ENCODE measurements at regions not wholly inside any gene's neighbourhood (a gene's known extent, or its start where the extent isn't known, plus 50 kb on each side); places are given as distances from the start of the nearest gene placed in this dataset.

- Histone ChIP-seq H3K4me2 (no peak overlapping the region), H3K9me2 (no peaks in the 10 kb centered on the region), H3K79me2 (ENCODE audit: insufficient read depth) (no peaks in the 10 kb centered on the region), H3K9me3 (no peaks in the 10 kb centered on the region), H3K4me1 (ENCODE audit: control insufficient read depth in 1 of 2, insufficient read depth in 2 of 2, low read depth in 1 of 2, low read length in 1 of 2) (peaks cover 0 to 4% of the 10 kb centered on the region in 2 experiments; a peak in 1 of 4 replicates), H3F3A (replicated peaks; ENCODE audit: insufficient read depth) (no peaks in the 10 kb centered on the region), H2AFZ (ENCODE audit: low read depth) (no peak overlapping the region), H3K9ac (no peak overlapping the region), H3K27me3 (ENCODE audit: insufficient read depth) (no peaks in the 10 kb centered on the region), H3K36me3 (replicated peaks in 1 of 2; ENCODE audit: control insufficient read depth in 1 of 2, insufficient read depth in 2 of 2, low read length in 1 of 2) (no peaks in the 10 kb centered on the region), H4K20me1 (ENCODE audit: insufficient read depth) (no peaks in the 10 kb centered on the region), H3K27ac (ENCODE audit: low read depth in 2 of 2, low read length in 1 of 2) (no peak overlapping the region), H3K4me3 (ENCODE audit: low read depth in 2 of 2, low read length in 1 of 2) (no peak overlapping the region)
- POLR2A ChIA-PET = no interaction called here
- DNase-seq = no peak
- 61% methylated on average over 10 of the region's 10 CpGs for WGBS (ENCODE audit: low lambda C conversion rate)
- CTCF ChIA-PET = interaction anchor here (0.6 to 1.2 kb wide), 3 partner anchors 9 to 28 kb away, joined by 3 to 4 read pairs (median 4); no protein-coding TSS in a partner anchor
- TF ChIP-seq JUND (IDR thresholded peaks at IDR 0.05) (no peak), SMC3 (IDR thresholded peaks at IDR 0.05; ENCODE audit: low read depth, low read length) (no peak), RFX5 (IDR thresholded peaks at IDR 0.05; ENCODE audit: low read length) (no peak), NRF1 (IDR thresholded peaks at IDR 0.05; ENCODE audit: low read depth, low read length) (no peak)
Observed at GRCh38 chr7:23956772-23957576, 247.0 kb downstream of the STK31 start.

GRCh38 chr7:23959821-23960220, 249.8 kb downstream of the STK31 start:
- H3K9me3 ChIP-seq = no peaks in the 10 kb centered on the region
- ChIA-PET CTCF (interaction anchor here (0.6 to 1.6 kb wide), 6 partner anchors 8 to 422 kb away, joined by 3 to 6 read pairs (median 4); partner anchors contain the start of gene NPY), POLR2A (no interaction called here)
- WGBS (ENCODE audit: low lambda C conversion rate) = 24% methylated on average over 3 of the region's 3 CpGs
- no peaks in the 10 kb centered on the region for H3K79me2 ChIP-seq (ENCODE audit: insufficient read depth)
- DNase-seq = no peak
- no peak overlapping the region for H3K4me2 ChIP-seq
- no peaks in the 10 kb centered on the region for H3F3A ChIP-seq (replicated peaks; ENCODE audit: insufficient read depth)
- no peak overlapping the region for H3K4me3 ChIP-seq (ENCODE audit: low read depth in 2 of 2, low read length in 1 of 2)
- H2AFZ ChIP-seq (ENCODE audit: low read depth) = no peak overlapping the region
- TF ChIP-seq GABPA (IDR thresholded peaks at IDR 0.05; ENCODE audit: low read depth) = no peak
- no peak for TF ChIP-seq MXI1 (IDR thresholded peaks at IDR 0.05; ENCODE audit: low read depth, low read length)
- TF ChIP-seq EP300 (IDR thresholded peaks at IDR 0.05; ENCODE audit: borderline replicate concordance in 1 of 2, low read depth in 1 of 2, low read length in 1 of 2) = no peak
- no peak for TF ChIP-seq FOXJ3 (CRISPR knock-in tag; IDR thresholded peaks at IDR 0.05)
- no peak for TF ChIP-seq FOXM1 (IDR thresholded peaks at IDR 0.05; ENCODE audit: low read depth)
- no peak for TF ChIP-seq RAD21 (IDR thresholded peaks at IDR 0.05; ENCODE audit: low read length)
- no peak for TF ChIP-seq MEF2A (IDR thresholded peaks at IDR 0.05; ENCODE audit: borderline replicate concordance, low read depth)
- TF ChIP-seq TEAD4 (IDR thresholded peaks at IDR 0.05; ENCODE audit: borderline replicate concordance, insufficient read depth) = no peak
- TF ChIP-seq, protein P1, sequence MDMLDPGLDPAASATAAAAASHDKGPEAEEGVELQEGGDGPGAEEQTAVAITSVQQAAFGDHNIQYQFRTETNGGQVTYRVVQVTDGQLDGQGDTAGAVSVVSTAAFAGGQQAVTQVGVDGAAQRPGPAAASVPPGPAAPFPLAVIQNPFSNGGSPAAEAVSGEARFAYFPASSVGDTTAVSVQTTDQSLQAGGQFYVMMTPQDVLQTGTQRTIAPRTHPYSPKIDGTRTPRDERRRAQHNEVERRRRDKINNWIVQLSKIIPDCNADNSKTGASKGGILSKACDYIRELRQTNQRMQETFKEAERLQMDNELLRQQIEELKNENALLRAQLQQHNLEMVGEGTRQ (IDR thresholded peaks at IDR 0.05; ENCODE audit: borderline replicate concordance, low read depth, low read length) = no peak
- no peak for TF ChIP-seq EZH2phosphoT487 (IDR thresholded peaks at IDR 0.05; ENCODE audit: borderline replicate concordance, low read depth)
- TF ChIP-seq TCF12 (IDR thresholded peaks at IDR 0.05) = no peak
- TF ChIP-seq MAX (IDR thresholded peaks at IDR 0.05; ENCODE audit: low read depth) = no peak
- no peak for TF ChIP-seq CHD2 (IDR thresholded peaks at IDR 0.05; ENCODE audit: low read length, partially characterized antibody)
- no peak for TF ChIP-seq RCOR1 (IDR thresholded peaks at IDR 0.05; ENCODE audit: low read length)
- no peak overlapping the region for H3K9ac ChIP-seq
- no peak overlapping the region for H3K27ac ChIP-seq (ENCODE audit: low read depth in 2 of 2, low read length in 1 of 2)
- no peaks in the 10 kb centered on the region for H4K20me1 ChIP-seq (ENCODE audit: insufficient read depth)
- no peaks in the 10 kb centered on the region for H3K27me3 ChIP-seq (ENCODE audit: insufficient read depth)
- peaks cover 0 to 4% of the 10 kb centered on the region in 2 experiments; a peak in 1 of 4 replicates for H3K4me1 ChIP-seq (ENCODE audit: control insufficient read depth in 1 of 2, insufficient read depth in 2 of 2, low read depth in 1 of 2, low read length in 1 of 2)
- H3K9me2 ChIP-seq = no peaks in the 10 kb centered on the region
- no peaks in the 10 kb centered on the region for H3K36me3 ChIP-seq (replicated peaks in 1 of 2; ENCODE audit: control insufficient read depth in 1 of 2, insufficient read depth in 2 of 2, low read length in 1 of 2)

Data from SK-N-SH (cell line).